NCI-H1092 (cell line): ENCODE measurements at regions not wholly inside any gene's neighbourhood (a gene's known extent, or its start where the extent isn't known, plus 50 kb on each side); places are given as distances from the start of the nearest gene placed in this dataset.
"Not testable (repeated sequence)": the region's sequence is repeated elsewhere in the genome, so short reads cannot be mapped to it uniquely, and the experiment has no call there.

Experiments
- DNase-seq: peaks from one replicate; lab custom pipeline; 2025; lab: John Stamatoyannopoulos, UW

DNA sequence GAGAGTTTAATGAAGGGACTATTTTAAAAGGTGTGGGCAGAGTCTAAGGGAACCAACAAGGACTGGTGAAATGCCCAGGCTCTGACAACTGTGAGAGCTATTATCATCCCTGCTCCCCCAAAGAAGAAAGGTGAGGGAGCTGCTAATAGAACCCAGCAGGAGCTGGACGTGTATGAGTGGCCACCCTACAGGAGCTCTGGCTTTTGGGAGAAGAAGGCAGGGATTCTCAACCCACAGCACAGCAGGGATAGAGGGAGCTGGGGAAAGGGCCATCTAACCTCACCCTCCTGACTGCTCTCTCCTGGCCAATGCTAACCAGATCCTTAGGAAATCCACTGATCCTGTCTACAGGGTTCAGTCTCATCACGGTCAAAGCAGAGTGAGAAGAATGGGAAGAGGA, 57.1 kb downstream of the GRIN2B start:
- DNase-seq = no peak

DNA sequence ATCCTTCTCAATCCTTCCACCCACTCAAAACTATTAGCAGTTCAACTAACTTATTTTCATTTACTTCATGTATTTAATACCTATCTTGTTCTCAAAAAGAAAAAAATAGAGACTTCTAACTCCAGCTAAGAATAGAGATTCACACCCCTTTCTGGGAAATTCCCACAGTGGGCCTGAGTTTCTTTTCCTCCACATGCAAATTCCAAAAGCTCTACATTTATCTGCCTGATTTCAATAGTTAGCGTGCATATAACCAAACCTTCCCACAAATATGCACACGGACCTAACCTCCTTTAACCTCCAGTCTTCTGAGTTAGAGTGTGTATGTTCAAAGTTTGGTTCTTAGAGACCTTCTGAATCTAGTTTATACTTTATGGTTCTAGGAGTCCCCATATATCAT, 62.5 kb downstream of the GRIN2B start:
- no peak for DNase-seq

DNA sequence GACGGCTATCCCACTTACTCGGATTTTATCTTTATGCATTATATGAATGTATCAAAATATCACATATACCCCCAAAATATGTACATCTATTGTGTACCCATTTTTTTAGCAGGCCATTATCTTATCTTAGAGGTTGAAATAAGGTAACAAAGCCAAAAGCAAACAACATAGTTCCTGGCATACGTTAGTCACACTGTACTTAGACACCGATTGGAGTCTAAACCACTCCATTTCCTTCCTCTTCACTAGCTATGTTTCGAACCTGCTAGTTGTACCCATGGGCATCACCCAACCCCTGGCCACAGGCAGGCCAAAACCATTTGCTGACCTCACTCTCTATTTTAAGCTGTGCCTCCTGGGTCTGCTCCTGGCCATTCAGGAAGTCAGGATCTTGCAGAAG, 66.3 kb downstream of the GRIN2B start:
- DNase-seq = no peak

DNA sequence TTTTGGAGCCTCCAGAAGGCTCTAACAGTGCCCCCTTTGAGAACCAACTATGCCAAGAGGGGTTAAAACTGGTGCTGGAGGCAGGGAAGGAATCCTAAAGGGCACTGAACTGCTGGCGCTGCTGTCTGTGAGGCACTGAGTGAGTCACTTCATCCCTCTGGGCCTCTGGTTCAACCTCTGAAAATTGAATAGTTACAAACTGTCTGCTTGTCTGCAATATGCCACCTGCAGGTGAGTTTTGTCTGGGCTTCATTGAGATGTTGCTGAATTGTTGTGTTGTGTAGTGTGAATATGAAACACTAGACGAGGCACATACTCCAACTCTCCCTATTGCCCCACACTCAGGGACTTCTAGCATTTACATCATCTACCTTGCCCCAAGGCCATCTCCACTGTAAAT, 68.0 kb downstream of the GRIN2B start:
- no peak for DNase-seq

DNA sequence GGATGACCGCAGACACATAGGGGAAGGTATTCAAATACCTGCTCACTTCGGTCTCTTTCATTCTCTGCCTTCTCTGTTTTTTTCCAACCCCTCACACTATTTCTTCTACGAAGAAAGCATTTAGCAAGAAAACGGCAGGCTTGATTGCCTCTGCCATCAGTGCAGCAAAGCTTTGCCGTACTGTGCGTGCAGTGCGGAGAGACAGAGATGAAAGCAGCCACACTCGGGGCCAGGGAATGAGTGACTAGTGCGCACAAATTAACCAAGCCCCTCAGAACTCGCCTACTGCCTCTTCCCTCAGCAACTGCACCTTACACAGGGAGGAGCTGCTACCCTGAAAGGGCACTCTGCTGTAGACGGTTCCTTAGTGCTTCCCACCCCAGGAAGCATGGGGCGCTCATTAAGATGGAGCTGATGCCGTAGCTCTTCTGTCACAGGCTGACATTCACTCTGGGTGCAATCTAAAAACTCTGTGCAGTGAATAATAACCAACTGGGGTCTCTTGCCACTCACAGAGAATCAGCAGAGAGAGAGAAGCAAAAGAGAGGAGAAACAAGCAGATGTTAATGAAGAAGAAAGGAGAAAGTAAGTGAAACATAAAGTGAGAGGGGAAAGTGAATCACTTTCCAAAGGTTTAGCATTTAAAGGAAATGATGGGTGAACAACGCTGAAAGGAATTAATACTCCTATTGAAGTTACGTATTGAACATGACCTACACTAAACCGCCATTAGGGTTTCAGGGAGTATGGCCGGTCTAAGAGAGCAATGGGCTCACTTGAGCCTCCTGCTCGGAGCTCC, 69.4 kb downstream of the GRIN2B start:
- no peak for DNase-seq

DNA sequence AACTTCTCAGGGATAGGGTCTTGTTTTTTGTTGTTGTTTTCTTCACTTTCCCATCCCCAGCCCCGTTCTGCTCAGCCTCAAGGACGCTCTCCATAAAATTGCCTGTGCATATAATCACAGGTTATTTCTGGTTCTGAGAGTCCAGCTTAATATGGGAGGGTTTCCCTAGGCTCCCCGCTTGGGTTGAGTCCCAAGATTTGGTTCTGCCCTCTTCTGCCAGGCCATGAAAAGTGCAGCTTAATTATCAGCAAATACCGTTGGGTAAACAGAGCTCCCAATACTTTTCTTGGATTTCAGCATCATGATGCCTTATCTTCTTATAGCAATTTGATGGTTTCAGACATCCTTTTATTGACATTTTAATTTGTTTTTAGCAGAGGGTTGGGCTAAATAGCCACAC, 75.6 kb downstream of the GRIN2B start:
- no peak for DNase-seq

DNA sequence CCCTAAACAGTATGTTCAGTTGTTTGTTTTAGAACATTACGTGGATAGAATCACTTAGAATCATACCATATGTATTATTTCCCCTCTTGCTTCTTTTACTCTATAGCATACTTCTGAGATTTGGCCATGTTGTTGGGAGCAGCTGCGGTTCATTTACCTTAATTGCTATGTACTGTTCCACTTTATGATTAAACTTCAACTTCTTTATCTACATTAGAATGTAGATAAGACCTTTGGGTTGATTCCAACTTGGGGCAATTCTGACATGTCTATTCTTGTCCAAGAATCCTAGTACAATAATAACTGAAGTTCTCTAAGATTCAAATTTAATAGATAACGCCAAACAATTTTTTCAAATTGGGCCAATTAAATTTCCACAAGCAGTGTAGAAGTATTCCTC, 80.7 kb downstream of the GRIN2B start:
- no peak for DNase-seq

DNA sequence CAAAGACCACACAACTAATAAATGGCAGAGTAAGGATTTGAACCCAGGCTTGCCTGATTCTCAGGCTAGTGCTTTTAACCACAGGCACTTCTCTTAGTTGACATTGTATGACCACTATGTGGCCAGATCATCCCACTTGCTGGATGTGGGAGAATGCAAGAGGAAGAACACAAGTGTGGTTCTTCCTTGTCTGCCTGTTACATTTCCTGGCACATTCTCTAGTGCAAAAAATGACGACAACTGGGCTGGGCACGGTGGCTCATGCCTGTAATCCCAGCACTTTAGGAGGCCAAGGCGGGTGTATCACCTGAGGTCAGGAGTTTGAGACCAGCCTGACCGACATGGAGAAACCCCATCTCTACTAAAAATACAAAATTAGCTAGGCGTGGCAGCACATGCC, 83.0 kb downstream of the GRIN2B start:
- DNase-seq = not testable (repeated sequence)

DNA sequence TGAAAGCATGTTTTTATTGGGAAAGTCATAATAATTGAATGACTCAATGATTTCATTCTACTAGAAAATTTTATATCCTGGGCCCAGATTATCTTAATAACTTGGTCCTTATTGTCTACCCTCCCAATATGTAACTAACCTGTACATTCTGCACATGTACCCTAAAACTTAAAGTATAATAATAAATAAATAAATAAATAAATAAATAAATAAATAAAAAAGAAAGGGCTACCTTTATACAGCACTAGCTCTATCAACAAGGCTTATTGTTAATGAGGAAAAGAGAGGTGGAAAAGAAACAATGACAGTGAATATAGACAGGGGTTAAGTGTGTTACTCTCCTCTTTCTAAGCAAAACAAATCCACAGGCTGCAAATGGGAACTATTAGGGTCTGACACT, 83.6 kb downstream of the GRIN2B start:
- DNase-seq = no peak

DNA sequence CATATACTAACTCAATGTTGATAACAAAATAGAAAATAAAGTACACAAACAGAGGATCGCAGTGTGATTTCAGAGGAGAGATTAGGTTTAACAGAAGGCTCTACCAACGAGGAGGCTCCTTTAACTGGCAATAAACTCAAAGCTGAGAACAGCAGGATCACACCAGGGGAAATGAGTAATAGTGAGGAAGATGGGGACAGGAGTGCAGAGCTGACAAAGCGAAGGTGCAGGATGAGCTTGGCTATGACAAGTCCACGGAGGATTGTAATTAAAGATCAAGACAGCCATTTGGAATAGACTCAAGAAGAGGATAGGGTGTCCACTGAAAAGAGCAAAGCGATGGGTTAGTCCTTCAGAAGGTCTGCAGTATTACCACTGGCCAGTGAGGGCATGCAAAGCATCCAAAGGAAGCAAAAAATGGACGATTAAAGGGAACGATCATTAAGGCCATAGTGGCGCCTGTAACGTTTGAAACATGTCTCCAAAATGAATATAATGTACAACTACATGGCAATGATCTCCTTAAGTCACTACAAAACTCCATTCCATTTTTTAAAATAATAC, 85.3 kb downstream of the GRIN2B start:
- DNase-seq = no peak

DNA sequence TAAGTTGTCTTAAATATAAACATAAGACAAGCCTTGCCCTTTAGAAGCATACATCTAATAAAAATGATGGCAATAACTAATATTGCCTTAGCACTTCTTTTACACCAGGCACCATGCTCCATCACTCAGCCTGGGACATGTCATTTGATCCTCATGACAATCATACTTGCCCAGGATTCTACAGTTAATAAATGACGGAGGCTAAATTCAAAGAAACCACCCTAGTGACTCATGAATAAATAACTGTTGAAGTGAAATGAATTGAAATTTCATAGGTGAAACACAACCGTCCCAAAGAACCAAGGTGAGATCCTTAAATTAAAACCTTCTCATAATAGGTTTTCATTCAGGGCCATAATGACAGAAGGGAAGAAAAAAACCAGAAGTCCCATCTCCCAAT, 89.5 kb downstream of the GRIN2B start:
- no peak for DNase-seq

DNA sequence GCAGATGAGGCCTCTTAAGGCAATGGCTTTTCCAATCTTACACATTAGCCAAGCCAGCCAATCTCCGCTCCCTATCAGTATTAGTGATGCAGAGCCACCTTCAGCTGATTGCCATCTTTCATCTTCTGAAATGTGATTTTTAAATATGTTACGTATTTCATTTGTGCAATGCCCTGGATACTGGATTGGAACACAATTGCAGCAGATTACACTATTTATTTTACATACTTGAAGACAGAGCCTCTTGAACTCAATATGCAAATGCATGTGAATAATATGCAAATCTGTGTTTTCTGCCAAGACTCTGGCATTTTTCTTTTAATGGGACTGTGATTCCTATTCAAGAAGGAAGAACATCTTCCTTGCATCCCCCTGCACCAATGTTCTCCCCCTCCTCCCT, 90.5 kb downstream of the GRIN2B start:
- DNase-seq = no peak

DNA sequence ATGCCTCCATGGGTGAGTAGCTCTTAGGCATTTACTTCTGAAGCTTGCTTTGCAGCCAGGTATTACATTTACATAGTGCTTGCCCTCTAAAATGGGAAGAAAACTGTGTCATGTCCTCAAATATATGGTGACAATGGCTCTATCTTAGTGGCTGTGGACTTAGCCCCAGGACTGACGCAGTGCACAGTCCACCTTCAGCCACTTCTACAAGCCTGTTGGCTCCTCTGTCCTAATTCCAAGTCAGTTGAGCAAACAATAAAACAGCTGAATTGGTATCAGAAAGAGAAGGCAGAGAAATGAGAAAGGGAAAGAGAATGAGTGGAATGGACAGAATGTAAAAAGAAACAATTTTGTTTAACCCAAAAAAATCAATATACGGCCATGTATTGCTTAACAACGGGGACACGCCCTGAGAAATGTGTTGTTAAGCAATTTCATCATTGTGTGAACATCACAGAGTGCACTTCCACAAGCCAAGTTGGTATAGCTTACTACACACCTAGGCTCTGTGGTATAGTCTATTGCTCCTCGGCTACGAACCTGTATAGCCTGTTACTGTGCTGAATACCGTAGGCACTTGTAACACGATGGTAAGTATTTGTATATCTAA, 93.5 kb downstream of the GRIN2B start:
- no peak for DNase-seq

DNA sequence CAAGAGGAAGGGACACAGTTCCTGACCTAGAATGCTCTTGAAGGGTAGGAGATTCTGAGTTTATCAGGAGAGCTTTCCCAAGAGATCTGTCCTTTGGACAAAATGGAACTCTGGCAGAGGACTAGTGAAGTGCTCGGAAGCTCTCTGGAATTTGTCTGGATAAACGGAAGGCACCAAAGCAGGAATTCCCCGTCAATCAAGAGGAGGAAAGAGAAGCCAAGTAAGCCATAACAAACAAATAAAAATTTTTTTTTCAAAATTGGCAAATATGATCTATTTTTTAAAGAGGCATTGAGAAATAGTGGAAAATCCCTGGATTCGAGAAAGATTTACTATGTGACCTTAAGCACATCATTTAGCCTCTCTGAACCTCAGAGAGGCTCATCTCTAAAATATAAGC, 99.2 kb downstream of the GRIN2B start:
- no peak for DNase-seq

DNA sequence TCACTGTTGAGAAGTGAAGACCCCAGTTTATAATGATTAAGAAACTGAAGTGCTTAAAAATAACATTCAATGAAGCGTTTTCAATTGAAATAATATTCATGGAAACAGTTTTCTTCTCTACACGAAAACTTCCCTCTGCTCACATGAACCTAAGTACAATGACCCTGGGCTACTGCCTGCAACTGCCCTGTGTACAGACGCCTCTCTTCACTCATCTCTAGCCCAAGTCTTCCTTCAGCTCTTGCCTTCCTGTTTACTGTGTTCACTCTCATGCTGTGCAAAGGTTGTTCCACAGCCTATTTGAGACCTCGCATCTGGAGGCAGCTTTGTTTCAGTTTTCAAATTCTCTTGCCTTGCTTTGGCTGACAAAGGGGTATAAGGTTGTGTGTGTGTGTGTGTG, 100.8 kb downstream of the GRIN2B start:
- DNase-seq = no peak

DNA sequence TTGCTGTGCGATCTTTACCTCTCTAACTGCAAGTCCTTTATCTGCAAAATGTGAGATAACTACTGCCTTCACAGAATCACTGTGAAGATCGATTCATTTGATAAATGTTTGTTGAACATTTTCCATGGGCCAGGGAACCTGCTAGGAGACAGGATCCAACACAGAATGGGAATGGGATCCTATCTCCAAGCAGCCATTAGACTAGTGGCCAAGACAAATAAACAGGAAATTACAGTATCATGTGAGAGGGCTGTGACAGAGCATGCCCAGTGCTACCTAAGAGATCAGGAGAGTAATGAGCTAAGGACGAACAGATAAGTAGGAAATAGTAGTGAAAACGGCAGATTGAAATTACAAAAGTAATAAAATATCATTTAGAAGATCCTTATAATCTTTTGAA, 105.7 kb downstream of the GRIN2B start:
- no peak for DNase-seq

DNA sequence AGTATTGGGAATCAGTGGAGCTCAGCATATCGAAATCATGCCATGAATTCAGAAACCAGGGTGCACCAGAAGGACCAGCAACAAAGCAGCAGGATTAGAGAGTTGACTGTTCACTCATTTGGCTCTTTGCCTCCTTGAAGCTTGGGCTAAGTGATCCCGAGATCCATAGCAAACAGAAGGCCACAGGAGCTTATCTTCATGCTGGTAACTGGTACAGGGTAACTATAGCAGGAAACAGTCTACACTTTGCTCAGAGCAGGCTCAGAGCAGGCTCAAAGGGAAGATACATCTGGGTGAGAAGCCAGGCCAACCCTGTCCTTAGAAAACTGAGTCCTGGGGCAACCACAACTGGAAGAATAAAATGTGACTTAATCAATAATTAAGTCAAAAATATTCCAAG, 111.1 kb downstream of the GRIN2B start:
- no peak for DNase-seq

DNA sequence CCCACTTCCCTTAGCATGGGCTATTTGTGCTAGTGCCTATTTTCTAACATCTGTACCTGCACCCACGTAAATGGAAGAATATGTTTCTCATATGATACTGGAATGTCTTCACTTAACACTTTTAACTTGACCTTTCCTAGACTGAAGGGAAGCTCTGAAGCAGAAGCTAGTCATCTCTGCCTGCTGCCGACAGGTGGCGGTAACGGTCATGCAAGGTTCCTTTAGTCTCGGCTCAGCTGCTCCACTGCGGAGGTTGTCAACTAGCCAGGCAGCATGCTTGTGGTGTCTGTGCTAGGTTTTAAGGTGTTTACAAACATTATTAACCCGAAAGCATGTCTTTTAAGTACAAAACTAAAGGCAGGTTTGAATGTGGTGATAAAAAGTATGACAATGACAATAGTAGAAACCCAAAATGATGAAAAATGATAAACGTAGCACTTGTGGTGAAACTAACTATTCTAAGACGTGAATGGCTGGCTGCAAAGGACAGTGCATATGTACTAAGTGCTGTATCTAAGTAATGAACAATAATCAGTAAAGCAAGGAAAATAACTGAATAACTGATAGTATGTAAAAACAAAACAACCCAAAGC, 117.2 kb downstream of the GRIN2B start:
- DNase-seq = peak; percentile 65

DNA sequence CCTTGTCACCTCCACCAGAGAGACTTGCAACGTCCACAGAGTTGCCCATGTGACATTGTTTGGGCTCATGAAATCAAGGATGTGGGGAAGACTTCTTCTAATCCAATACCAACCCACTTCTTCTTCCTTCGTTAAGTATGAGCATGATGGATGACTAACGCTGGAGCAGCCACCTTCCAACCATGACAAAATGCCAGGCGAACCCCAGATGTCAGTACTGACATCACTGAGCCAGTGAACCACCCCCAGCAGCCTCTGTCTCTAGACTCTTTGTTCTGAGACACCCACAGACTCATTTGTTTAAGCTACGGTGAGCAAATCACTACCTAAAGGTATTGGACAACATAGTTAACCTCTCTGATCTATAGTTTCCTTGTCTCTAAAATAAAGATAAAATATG, 123.7 kb downstream of the GRIN2B start:
- DNase-seq = no peak

DNA sequence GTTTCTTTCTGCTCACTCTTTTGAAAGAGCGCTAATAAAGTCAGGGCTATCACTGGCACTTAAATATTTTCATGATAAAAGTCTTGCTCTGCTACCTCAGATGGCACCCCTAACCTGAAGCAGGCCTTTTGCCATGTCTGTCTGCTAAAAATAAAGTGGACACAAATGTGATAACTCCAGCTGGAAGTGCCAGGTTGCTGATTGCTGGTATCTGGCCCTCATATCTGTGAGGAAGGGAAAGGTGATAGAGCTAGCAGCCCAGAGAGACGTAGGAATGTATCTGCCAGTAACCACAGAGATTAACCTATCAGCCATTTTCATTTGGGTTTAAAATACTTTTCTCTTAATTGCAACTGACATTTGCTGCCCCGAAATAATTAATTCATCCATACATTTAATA, 127.9 kb downstream of the GRIN2B start:
- no peak for DNase-seq

DNA sequence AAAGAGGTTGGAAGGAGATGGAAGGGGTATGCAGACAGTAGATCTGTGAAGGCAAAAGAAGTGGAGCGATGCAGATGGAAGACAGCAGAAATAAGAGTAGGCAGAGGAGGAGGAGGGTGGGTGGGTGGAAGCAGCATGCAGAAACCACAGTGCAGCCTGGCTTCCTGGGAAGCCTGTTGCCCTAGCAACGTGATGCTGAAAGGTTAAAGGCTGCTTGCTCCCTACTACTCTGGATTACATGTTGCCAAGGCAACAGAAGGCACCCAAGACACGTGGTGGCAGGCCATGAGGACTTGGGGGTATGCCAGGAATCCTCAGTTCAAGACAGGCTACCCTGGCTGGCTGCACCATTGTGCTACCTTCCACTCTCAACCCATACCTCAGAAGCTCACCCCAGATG, 129.6 kb downstream of the GRIN2B start:
- DNase-seq = peak; percentile 55

DNA sequence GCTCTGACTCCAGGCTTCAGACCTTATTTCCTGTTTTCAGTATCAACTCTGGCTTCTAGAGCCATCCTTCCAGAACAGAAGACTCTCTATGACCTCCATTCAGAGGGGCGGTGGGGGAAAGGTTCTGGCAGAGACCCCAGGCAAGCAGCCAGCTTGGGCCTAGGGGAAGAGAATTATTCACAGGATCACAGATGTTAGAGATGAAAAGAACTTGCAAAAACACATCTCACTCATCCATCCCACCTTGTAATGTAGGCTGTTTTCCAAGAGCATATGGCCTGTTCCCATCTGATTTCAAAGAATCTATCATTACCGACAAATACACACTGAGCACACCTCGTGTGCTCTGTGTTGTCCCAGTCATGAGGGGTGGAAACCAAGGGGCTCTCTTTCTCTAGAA, 131.9 kb downstream of the GRIN2B start:
- DNase-seq = no peak

DNA sequence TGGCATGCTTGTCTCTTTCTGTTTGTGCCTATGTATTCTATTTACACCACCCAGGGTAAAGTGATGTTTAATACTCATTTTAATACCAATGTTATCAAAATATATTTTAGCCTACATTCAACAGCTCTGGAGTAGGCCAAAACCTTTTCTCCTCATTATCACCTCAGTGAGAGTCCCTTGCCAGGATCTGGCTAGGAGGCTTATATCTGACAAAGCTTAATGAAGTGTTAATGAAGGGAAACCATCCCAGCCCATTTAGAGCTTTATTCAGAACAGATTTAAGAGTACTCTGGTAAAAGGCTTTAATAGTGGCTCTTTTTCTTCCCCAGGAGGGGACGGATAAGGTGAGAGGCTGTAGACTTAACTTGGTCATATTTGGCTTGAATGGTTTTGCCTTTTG, 137.6 kb downstream of the GRIN2B start:
- DNase-seq = no peak
